Amygdala (tissue), 56 donors: ENCODE measurements at regions not wholly inside any gene's neighbourhood (a gene's known extent, or its start where the extent isn't known, plus 50 kb on each side); places are given as distances from the start of the nearest gene placed in this dataset.

Source experiments
- DNase-seq, 56 donors: peaks; one replicate each; lab custom pipeline; 2025; lab: John Stamatoyannopoulos, UW

GRCh38 chr12:126493366-126494108 is 1428.3 kb downstream of the AACS start:
- no peak for DNase-seq

- no peak for DNase-seq
Observed at GRCh38 chr12:126496201-126496600, 1431.0 kb downstream of the AACS start.

GRCh38 chr12:126506426-126507182 is 1441.4 kb downstream of the AACS start:
- DNase-seq, result no peak

- DNase-seq, result no peak
Observed at GRCh38 chr12:126507231-126507630, 1442.0 kb downstream of the AACS start.

GRCh38 chr12:126509572-126509971 is 1444.3 kb downstream of the AACS start:
- no peak for DNase-seq

GRCh38 chr12:126510630-126511029 is 1445.4 kb downstream of the AACS start:
- DNase-seq, result no peak

GRCh38 chr12:126512916-126513913 is 1448.0 kb downstream of the AACS start:
- no peak for DNase-seq

GRCh38 chr12:126518596-126519200 is 1453.5 kb downstream of the AACS start:
- no peak for DNase-seq

GRCh38 chr12:126519833-126520232 is 1454.6 kb downstream of the AACS start:
- no peak for DNase-seq

GRCh38 chr12:126523891-126524290 is 1458.7 kb downstream of the AACS start:
- no peak for DNase-seq

- peak in 2 of 56 donors; percentile 7 to 14 for DNase-seq
Observed at GRCh38 chr12:126534495-126534894, 1469.3 kb downstream of the AACS start.

- no peak for DNase-seq
Observed at GRCh38 chr12:126534942-126535341, 1469.7 kb downstream of the AACS start.

GRCh38 chr12:126535971-126536370 is 1470.7 kb downstream of the AACS start:
- DNase-seq, result no peak

- DNase-seq, result peak in 2 of 56 donors; percentile 1 to 37
Observed at GRCh38 chr12:126537961-126538530, 1472.8 kb downstream of the AACS start.

- DNase-seq, result no peak
Observed at GRCh38 chr12:126538888-126539287, 1473.7 kb downstream of the AACS start.

- DNase-seq, result no peak
Observed at GRCh38 chr12:126545411-126545810, 1480.2 kb downstream of the AACS start.

- no peak for DNase-seq
Observed at GRCh38 chr12:126547905-126548304, 1482.7 kb downstream of the AACS start.

GRCh38 chr12:126551869-126552268 is 1486.6 kb downstream of the AACS start:
- no peak for DNase-seq

GRCh38 chr12:126554625-126555024 is 1489.4 kb downstream of the AACS start:
- DNase-seq, result no peak

- no peak for DNase-seq
Observed at GRCh38 chr12:126557659-126558058, 1492.4 kb downstream of the AACS start.
